ENCODE measurements at regions not wholly inside any gene's neighbourhood (a gene's known extent, or its start where the extent isn't known, plus 50 kb on each side); places are given as distances from the start of the nearest gene placed in this dataset.

DNA sequence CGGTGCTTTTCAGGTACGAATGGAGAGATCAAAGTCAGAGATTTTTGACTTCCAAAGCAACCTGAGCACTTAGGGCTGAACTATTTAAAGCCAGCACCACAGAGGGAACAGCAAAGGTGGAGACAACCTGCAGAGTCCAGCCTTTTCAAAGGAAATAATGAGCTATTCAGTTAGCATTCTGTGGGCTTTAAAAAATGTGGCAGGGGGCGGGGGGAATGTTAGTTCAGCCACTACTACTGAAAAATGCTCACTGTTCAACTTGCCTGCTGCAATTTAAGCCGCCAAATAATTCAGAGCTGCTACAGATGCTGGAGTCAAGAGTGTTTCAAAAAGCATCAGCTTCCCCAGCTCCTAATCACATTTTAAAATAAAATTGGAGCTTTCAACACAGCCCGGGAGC, 473.3 kb upstream of the PLXNA2 start:
- TF ChIP-seq EZH2phosphoT487 (IDR thresholded peaks at IDR 0.05; ENCODE audit: insufficient read depth, low read depth) = no peak
- TF ChIP-seq EZH2 (IDR thresholded peaks at IDR 0.05; ENCODE audit: insufficient read depth, poor library complexity, severe bottlenecking) = no peak
